DMS114 treated with DMSO at 0.1 percent for 48 hours (cell line): ENCODE measurements at regions not wholly inside any gene's neighbourhood (a gene's known extent, or its start where the extent isn't known, plus 50 kb on each side); places are given as distances from the start of the nearest gene placed in this dataset.
"Not testable (repeated sequence)": the region's sequence is repeated elsewhere in the genome, so short reads cannot be mapped to it uniquely, and the experiment has no call there.

ENCODE experiments used
- DNase-seq: peaks from one replicate; lab custom pipeline; 2025; ENCODE audit not compliant: unreplicated experiment; lab: John Stamatoyannopoulos, UW

- DNase-seq: not testable (repeated sequence)
Observed at GRCh38 chr16:29278097-29278871, 128.2 kb downstream of the NPIPB11 start.

- DNase-seq: not testable (repeated sequence)
Observed at GRCh38 chr16:29276446-29276845, 130.1 kb downstream of the NPIPB11 start.

GRCh38 chr16:29274055-29275035, 132.2 kb downstream of the NPIPB11 start:
- DNase-seq: not testable (repeated sequence)

DNA sequence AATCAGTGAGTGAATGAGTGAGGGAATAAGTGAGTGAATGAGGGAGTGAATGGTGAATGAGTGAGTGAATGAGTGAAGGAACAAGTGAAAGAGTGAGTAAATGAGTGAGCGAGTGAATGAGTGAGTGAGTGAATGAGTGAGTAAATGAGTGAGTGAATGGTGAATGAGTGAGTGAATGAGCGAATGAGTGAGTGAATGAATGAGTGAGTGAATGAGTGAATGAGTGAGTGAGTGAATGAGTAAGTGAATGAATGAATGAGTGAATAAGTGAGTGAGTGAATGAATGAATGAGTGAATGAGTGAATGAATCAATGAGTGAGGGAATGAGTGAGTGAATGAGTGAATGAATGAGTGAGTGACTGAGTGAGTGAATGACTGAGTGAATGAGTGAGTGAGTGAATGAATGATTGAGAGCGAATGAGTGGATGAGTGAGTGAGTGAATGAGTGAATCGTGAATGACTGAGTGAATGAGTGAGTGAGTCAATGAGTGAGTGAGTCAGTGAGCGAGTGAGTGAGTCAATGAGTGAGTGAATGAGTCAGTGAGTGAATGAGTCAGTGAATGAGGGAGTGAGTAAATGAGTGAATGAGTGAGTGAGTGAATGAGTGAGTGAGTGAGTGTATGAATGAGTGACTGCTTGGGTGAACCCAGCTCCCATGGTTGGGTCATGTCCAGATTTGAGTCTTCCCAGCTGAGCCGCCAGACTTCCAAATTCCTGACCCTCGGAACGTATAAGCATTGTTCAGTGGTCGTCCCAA, 133.0 kb downstream of the NPIPB11 start:
- DNase-seq: not testable (repeated sequence)

DNA sequence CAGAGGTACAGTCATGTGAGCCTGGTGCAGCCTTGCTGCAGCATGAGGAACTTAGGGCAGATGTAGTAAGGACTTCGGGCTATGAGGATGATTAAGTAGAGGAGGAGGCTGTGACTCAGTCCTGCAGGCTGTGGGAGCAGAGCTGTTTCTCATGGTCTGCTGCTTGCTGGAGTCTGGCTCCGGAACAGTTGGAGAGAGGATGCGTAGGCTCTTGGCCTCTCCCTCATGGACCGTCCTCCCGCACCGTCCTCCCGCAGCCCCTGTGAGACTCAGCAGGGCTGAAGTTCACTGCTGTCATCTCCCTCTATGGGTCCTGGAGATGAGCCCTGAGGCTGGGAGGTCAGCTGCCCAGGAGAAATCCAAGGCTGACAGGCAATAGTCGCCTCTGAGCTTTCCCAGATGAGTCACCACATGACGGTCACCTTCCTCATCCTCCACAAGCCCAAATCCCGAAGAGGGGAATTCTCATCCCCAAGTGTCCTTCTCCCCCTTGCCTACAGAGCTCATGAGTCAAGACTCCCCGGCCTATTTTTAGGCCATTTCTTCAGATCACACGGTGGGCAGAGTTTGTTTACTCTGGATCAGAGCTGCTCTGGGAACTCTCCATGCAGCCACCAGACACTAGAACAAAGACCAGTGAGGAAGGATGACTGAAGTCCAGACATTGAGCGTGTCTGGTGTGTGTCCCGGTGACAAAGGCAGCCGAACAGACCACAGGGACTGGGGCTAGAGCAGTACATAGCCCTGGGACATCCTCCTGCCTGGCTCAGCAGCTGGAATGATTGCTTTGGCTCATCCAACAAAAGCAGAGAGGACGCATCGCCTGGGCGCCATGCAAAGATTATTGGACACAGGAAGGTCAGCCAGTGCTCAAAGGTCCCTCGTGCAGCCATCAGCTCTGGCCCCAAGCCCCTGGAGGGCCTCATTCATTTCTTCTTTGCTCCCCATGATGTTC, 134.5 kb downstream of the NPIPB11 start:
- DNase-seq: not testable (repeated sequence)

- not testable (repeated sequence) for DNase-seq
Observed at GRCh38 chr16:29270923-29271322, 135.6 kb downstream of the NPIPB11 start.

GRCh38 chr16:29270033-29270432, 136.5 kb downstream of the NPIPB11 start:
- not testable (repeated sequence) for DNase-seq

- not testable (repeated sequence) for DNase-seq
Observed at GRCh38 chr16:29269192-29269811, 137.2 kb downstream of the NPIPB11 start.

- DNase-seq: not testable (repeated sequence)
Observed at GRCh38 chr16:29268785-29269191, 137.7 kb downstream of the NPIPB11 start.

GRCh38 chr16:29268348-29268747, 138.2 kb downstream of the NPIPB11 start:
- not testable (repeated sequence) for DNase-seq

- not testable (repeated sequence) for DNase-seq
Observed at GRCh38 chr16:29267891-29268290, 138.6 kb downstream of the NPIPB11 start.

- DNase-seq: not testable (repeated sequence)
Observed at GRCh38 chr16:29267055-29267619, 139.4 kb downstream of the NPIPB11 start.

DNA sequence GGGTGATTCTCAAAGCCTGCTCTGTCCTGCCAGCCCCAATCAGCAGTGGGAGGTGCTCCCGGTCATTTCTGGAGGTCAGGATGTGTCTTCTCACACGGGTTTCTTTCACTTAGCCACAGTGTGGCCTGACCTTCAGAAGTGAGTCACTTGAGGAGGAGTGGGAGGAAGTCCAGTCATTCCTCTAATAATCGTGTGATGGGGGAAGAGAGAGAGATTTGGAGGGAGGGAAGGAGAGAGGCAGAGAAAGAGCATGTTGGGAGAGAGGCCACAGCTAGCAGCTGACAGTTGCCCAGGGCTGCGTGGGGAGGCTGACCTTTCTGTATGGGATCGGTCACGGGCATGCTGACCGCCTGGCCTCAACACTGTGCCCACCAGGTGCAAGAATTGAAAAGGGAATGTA, 139.9 kb downstream of the NPIPB11 start:
- not testable (repeated sequence) for DNase-seq

GRCh38 chr16:29265255-29265853, 141.2 kb downstream of the NPIPB11 start:
- not testable (repeated sequence) for DNase-seq

- not testable (repeated sequence) for DNase-seq
Observed at GRCh38 chr16:29264080-29264837, 142.3 kb downstream of the NPIPB11 start.

DNA sequence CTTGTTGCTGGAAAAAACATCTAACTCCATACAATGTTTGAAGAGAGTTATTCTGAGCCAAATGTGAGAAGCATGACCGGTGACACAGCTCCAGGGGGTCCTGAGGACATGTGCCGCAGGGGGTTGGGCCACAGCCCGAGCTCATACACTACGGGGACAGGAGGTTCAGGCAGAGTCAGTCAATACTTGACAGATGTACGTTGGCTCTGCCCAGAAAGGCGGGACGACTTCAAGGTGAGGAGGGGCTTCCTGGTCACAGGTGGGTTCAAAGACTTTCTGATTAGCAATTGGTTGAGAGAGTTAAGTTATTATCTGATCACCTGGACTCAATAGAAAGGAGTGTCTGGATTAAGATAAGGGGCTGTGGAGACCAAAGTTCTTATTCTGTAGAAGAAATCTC, 143.8 kb downstream of the NPIPB11 start:
- not testable (repeated sequence) for DNase-seq

DNA sequence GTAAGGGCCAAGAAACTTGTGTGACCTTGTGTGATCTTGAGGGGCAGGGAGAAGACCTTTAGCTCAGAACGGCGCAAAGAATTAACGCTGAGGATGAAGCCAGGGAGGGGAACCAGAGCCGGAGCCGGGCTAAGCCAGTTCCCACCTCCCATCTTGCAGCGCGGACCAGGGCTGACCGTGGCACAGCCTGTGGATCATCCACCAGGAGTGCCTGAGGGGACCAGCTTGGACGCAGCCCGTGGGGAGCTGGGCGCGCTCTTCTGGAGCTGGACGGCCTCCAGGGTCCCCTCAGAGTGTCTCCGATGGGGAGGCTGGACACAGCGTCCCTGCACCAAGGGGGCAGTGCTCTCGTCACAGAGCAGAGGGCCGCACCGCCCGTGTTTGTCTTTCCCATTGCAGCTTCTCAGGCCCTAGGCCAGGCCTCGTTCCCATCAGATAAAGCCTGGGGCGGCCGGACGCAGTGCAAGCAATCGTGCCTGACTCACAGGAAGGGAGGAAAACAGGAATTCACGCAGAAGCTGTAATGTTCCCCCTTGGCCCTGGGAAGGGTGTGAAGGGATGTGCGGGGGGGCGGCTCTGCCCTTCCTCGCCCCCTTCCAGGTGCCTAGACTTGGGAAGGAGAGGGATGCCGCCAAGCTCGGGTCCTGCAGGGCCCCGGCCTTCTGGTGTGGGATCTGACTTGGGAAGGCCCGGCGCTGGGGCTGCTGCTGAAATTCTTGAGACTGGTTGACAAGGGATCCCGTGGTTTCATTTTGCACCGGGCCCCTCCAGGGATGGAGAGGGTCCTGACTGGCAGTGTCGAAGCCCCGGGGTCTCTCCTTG, 144.9 kb downstream of the NPIPB11 start:
- not testable (repeated sequence) for DNase-seq
